ENCODE measurements at regions not wholly inside any gene's neighbourhood (a gene's known extent, or its start where the extent isn't known, plus 50 kb on each side); places are given as distances from the start of the nearest gene placed in this dataset.
"Not testable (repeated sequence)": the region's sequence is repeated elsewhere in the genome, so short reads cannot be mapped to it uniquely, and the experiment has no call there.

DNA sequence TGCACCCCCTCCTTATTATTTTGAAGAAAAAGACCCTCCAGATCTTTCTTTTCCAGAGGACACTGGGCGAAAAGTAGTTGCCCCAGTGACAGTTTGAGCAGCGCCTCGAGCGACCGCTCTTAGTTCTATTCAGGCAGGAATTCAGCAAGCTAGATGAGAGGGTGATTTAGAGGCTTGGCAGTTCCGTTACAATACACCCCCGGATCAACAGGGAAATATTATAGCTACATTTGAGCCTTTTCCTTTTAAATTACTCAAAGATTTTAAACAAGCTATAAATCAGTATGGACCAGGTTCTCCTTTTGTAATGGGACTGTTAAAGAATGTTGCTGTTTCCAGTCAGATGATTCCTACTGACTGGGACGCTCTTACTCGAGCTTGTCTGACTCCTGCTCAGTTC, 99.2 kb upstream of the EIF5 start:
- H3K27ac ChIP-seq (ENCODE audit: low read length); H3K4me3 ChIP-seq (ENCODE audit: low read length); H3K36me3 ChIP-seq (ENCODE audit: insufficient read depth, low read depth, low read length); H3K9ac ChIP-seq (ENCODE audit: low read depth, low read length); H3K27me3 ChIP-seq (ENCODE audit: insufficient read depth, low read length); H3K4me1 ChIP-seq (ENCODE audit: insufficient read depth, low read length): not testable (repeated sequence)
- H3K9me3 ChIP-seq (ENCODE audit: insufficient read depth, low read depth, low read length): peaks cover 17% of the 10 kb centered on the region

DNA sequence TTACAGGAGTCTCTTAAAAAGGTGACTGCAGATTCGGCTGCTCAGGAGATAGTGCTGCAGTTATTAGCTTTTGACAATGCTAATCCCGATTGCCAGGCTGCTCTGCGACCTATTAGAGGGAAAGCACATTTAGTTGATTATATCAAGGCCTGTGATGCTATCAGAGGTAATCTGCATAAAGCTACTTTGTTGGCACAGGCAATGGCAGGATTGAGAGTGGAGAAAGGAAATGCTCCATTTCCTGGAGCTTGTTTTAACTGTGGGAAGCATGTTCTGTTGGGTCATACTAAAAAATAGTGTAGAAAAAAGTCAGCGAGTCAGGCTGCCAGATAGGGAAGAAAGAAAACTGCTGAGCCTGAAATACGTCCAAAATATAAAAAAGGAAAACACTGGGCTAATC, 98.5 kb upstream of the EIF5 start:
- not testable (repeated sequence) for H3K27me3 ChIP-seq (ENCODE audit: insufficient read depth, low read length); H3K9ac ChIP-seq (ENCODE audit: low read depth, low read length); H3K27ac ChIP-seq (ENCODE audit: low read length); H3K36me3 ChIP-seq (ENCODE audit: insufficient read depth, low read depth, low read length); H3K4me1 ChIP-seq (ENCODE audit: insufficient read depth, low read length); H3K4me3 ChIP-seq (ENCODE audit: low read length)
- peaks cover 19% of the 10 kb centered on the region for H3K9me3 ChIP-seq (ENCODE audit: insufficient read depth, low read depth, low read length)

DNA sequence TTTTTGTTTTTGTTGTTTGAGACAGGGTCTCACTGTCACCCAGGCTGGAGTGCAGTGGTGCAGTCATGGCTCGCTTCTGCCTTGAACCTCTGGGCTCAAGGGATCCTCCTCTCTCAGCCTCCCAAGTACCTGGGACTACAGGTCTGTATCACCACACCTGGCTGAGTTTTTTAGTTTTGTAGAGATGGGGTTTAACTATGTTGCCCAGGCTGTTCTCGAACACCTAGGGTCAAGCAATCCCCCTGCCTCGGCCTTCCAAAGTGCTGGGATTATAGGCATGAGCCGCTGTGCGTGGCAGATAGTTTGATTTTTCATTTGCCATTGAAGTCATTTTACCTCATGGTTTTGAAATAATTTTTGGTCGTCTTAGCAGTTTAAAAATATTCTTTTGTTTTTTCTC, 94.3 kb upstream of the EIF5 start:
- peaks cover 19% of the 10 kb centered on the region for H3K9me3 ChIP-seq (ENCODE audit: insufficient read depth, low read depth, low read length)
- H3K36me3 ChIP-seq (ENCODE audit: insufficient read depth, low read depth, low read length): no peaks in the 10 kb centered on the region
- H3K4me3 ChIP-seq (ENCODE audit: low read length): no peak overlapping the region
- no peak overlapping the region for H3K27ac ChIP-seq (ENCODE audit: low read length)
- H3K9ac ChIP-seq (ENCODE audit: low read depth, low read length): no peak overlapping the region
- no peaks in the 10 kb centered on the region for H3K27me3 ChIP-seq (ENCODE audit: insufficient read depth, low read length)
- no peaks in the 10 kb centered on the region for H3K4me1 ChIP-seq (ENCODE audit: insufficient read depth, low read length)

DNA sequence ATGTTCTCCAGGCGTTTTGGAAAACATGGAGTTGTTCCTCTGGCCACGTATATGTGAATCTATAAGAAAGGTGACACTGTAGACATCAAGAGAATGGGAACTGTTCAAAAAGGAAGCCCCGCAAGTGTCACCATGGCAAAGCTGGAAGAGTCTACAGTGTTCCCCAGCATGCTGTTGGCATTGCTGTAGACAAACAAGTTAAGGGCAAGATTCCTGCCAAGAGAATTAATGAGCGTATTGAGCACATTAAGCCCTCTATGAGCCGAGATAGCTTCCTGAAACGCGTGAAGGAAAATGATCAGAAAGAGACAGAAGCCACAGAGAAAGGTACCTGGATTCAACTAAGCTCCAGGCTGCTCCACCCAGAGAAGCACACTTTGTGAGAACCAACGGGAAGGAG, 92.5 kb upstream of the EIF5 start:
- Histone ChIP-seq H3K9ac (ENCODE audit: low read depth, low read length) (no peak overlapping the region), H3K27ac (ENCODE audit: low read length) (no peak overlapping the region), H3K27me3 (ENCODE audit: insufficient read depth, low read length) (no peaks in the 10 kb centered on the region), H3K4me1 (ENCODE audit: insufficient read depth, low read length) (no peaks in the 10 kb centered on the region), H3K36me3 (ENCODE audit: insufficient read depth, low read depth, low read length) (no peaks in the 10 kb centered on the region), H3K4me3 (ENCODE audit: low read length) (no peak overlapping the region), H3K9me3 (ENCODE audit: insufficient read depth, low read depth, low read length) (peaks cover 19% of the 10 kb centered on the region)

DNA sequence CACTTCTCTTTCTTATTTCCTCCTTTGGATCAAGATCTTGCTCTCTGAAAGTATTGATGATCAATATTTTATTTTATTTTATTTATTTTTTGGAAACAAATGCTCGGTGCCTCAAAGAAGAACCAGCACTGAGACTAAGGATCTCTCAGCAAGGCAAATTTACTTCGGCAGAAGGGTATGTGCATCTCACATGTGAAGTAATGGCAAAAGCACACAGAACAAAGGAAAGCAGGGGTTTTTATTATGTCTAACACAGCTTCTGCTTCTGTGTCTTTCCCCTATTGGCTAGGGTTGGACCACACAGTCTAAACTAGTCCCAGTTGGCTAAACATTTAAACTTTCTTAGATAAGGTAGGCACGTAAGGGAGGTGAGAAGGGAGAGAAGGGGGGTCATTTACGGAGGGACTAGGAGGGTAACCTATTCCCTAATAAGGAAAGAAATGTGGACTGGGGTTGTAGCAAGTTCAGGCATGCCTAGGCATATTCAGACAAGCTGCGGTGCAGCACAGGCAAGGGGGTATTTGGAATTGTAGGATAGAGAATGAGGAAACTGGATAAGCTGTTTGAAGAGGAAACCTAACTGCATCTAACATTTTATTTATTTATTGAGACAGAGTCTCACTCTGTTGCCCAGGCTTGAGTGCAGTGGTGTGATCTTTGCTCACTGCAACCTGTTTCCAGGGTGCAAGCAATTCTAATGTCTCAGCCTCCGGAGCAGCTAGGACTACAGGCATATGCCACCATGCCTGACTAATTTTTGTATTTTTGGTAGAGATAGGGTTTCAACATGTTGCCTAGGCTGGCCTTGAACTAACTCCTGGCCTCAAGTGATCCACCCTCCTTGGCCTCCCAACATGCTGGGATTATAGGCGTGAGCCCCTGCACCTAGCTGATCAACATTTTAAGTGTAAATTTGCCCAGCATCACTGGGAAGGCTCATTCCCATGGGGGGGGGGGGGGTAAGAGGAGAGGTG, 90.0 kb upstream of the EIF5 start:
- H3K4me1 ChIP-seq (ENCODE audit: insufficient read depth, low read length): no peaks in the 10 kb centered on the region
- H3K36me3 ChIP-seq (ENCODE audit: insufficient read depth, low read depth, low read length): no peaks in the 10 kb centered on the region
- no peak overlapping the region for H3K9ac ChIP-seq (ENCODE audit: low read depth, low read length)
- H3K4me3 ChIP-seq (ENCODE audit: low read length): no peak overlapping the region
- H3K27me3 ChIP-seq (ENCODE audit: insufficient read depth, low read length): no peaks in the 10 kb centered on the region
- peaks cover 10% of the 10 kb centered on the region for H3K9me3 ChIP-seq (ENCODE audit: insufficient read depth, low read depth, low read length)
- H3K27ac ChIP-seq (ENCODE audit: low read length): no peak overlapping the region

DNA sequence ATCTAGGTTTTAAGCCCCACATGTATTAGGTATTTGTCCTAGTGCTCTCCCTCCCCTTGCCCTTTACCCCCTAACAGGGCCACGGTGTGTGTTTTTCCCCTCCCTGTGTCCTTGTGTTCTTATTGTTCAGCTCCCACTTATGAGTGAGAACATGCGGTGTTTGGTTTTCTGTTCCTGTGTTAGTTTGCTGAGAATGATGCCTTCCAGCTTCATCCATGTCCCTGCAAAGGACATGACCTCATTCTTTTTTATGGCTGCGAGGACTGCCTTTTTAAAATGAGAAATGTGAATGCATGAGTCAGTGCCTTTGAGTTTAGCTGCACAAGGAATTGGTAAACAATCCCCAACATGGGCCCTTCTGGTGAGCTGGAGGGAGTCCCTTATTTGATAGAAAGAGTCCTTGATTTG, 88.4 kb upstream of the EIF5 start:
- H3K4me3 ChIP-seq (ENCODE audit: low read length); H3K4me1 ChIP-seq (ENCODE audit: insufficient read depth, low read length); H3K9me3 ChIP-seq (ENCODE audit: insufficient read depth, low read depth, low read length); H3K27ac ChIP-seq (ENCODE audit: low read length); H3K9ac ChIP-seq (ENCODE audit: low read depth, low read length); H3K27me3 ChIP-seq (ENCODE audit: insufficient read depth, low read length); H3K36me3 ChIP-seq (ENCODE audit: insufficient read depth, low read depth, low read length): not testable (repeated sequence)

DNA sequence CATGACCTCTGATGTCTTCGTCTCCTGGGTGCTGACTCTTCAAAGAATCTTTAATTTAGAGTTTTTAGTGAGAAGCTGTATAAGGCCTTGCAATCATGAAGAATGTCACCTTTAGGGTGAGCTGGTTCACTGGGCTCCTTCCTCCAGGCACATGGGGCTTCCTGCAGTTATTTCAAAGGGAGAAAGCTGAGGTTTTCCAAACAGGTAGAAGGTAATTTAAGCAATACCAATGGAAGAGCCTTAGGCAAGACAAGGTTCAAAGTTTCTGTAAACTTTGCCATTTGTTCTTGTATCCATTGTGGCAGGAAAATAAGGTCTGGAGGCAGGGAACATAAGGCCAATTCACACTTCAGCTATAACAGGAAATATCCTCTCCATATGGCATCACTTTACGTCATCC, 88.0 kb upstream of the EIF5 start:
- Histone ChIP-seq H3K27me3 (ENCODE audit: insufficient read depth, low read length) (no peaks in the 10 kb centered on the region), H3K27ac (ENCODE audit: low read length) (no peak overlapping the region), H3K9ac (ENCODE audit: low read depth, low read length) (no peak overlapping the region), H3K4me1 (ENCODE audit: insufficient read depth, low read length) (no peaks in the 10 kb centered on the region), H3K4me3 (ENCODE audit: low read length) (no peak overlapping the region), H3K36me3 (ENCODE audit: insufficient read depth, low read depth, low read length) (no peaks in the 10 kb centered on the region), H3K9me3 (ENCODE audit: insufficient read depth, low read depth, low read length) (no peaks in the 10 kb centered on the region; the same call in none of the 2 replicates)

DNA sequence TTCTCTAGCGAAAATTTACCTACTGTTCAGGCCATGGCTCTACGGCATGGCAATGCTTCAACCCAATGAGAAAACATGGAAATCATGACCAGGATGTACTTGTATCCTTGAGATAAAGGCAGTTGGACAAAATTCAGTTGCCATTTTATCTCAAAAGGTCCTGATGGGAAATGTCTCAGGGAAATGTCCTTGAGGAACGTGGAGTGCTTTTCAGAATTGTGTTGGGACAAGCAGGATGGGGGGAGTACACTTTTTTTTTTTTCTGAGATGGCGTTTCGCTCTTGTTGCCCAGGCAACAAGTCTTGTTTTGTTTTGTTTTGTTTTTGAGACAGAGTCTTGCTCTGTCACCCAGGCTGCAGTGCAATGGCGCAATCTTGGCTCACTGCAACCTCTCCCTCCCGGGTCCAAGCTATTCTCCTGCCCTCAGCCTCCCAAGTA, 86.8 kb upstream of the EIF5 start:
- Histone ChIP-seq H3K9me3 (ENCODE audit: insufficient read depth, low read depth, low read length) (no peaks in the 10 kb centered on the region; the same call in 1 of the 2 replicates), H3K4me3 (ENCODE audit: low read length) (no peak overlapping the region), H3K36me3 (ENCODE audit: insufficient read depth, low read depth, low read length) (no peaks in the 10 kb centered on the region), H3K27ac (ENCODE audit: low read length) (no peak overlapping the region), H3K9ac (ENCODE audit: low read depth, low read length) (no peak overlapping the region), H3K4me1 (ENCODE audit: insufficient read depth, low read length) (no peaks in the 10 kb centered on the region), H3K27me3 (ENCODE audit: insufficient read depth, low read length) (no peaks in the 10 kb centered on the region)

DNA sequence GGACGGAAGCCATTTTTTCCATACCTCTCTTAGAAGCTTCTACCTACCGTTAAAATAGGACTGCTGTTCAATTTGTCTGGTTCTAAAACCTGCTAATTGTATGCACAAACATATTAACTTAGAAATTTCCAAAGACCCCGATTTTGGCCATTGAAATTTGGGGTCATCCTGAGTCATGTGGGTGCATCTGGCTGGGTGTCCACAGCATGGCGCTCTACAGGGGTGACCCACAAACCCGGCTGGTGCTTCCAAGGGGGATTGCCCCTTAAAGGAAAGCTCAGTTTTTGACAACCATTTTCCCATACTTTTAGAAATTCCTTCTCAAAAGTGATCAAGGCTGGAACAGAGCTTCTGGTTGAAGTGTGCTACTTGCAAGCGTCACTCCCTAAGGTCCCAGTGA, 83.9 kb upstream of the EIF5 start:
- H3K9me3 ChIP-seq (ENCODE audit: insufficient read depth, low read depth, low read length): no peaks in the 10 kb centered on the region
- H3K4me3 ChIP-seq (ENCODE audit: low read length): no peak overlapping the region
- no peaks in the 10 kb centered on the region for H3K36me3 ChIP-seq (ENCODE audit: insufficient read depth, low read depth, low read length)
- H3K9ac ChIP-seq (ENCODE audit: low read depth, low read length): no peak overlapping the region
- no peaks in the 10 kb centered on the region for H3K27me3 ChIP-seq (ENCODE audit: insufficient read depth, low read length)
- no peak overlapping the region for H3K27ac ChIP-seq (ENCODE audit: low read length)
- H3K4me1 ChIP-seq (ENCODE audit: insufficient read depth, low read length): no peaks in the 10 kb centered on the region

DNA sequence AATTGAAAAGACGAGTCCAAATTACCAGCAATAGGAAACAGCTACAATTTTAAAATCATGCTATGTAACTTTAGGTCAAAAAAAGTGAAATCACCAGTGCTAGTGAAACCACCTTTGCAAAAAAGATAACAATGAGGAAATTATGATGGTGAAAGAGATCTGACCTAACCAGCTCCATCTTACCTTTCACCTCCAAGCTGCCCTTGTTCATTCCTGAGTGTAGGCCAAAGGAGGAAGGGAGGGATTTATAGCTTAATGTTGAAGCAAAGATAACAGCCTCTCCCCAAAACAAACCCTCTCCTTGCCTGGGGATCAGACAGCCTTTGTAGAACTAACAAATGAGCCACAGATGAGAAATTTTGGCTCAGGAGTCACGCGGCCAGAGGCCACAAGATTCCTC, 83.2 kb upstream of the EIF5 start:
- no peaks in the 10 kb centered on the region for H3K36me3 ChIP-seq (ENCODE audit: insufficient read depth, low read depth, low read length)
- H3K4me1 ChIP-seq (ENCODE audit: insufficient read depth, low read length): no peaks in the 10 kb centered on the region
- no peak overlapping the region for H3K27ac ChIP-seq (ENCODE audit: low read length)
- H3K9me3 ChIP-seq (ENCODE audit: insufficient read depth, low read depth, low read length): no peaks in the 10 kb centered on the region
- no peak overlapping the region for H3K9ac ChIP-seq (ENCODE audit: low read depth, low read length)
- no peaks in the 10 kb centered on the region for H3K27me3 ChIP-seq (ENCODE audit: insufficient read depth, low read length)
- H3K4me3 ChIP-seq (ENCODE audit: low read length): no peak overlapping the region

DNA sequence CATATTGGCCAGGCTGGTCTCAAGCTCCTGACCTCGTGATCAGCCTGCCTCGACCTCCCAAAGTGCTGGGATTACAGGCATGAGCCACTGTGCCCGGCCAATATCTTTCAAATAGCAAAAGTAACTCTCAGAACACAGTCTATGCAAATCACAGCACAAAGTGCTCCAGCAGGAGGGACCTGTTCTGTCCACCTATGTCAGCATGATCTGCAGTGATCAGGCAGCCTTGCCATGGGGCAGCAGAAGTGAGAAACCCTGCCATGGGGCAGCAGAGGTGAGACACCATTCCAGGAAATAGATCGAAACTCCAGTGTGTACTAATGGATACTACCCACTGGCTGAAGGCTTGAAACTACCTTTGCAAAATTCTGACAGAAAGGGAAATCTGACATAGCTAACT, 78.5 kb upstream of the EIF5 start:
- no peak overlapping the region for H3K9ac ChIP-seq (ENCODE audit: low read depth, low read length)
- peaks cover 2% of the 10 kb centered on the region; the same call in 1 of the 2 replicates for H3K4me1 ChIP-seq (ENCODE audit: insufficient read depth, low read length)
- H3K27ac ChIP-seq (ENCODE audit: low read length): no peak overlapping the region
- no peaks in the 10 kb centered on the region for H3K36me3 ChIP-seq (ENCODE audit: insufficient read depth, low read depth, low read length)
- no peak overlapping the region for H3K4me3 ChIP-seq (ENCODE audit: low read length)
- H3K9me3 ChIP-seq (ENCODE audit: insufficient read depth, low read depth, low read length): no peaks in the 10 kb centered on the region
- no peaks in the 10 kb centered on the region for H3K27me3 ChIP-seq (ENCODE audit: insufficient read depth, low read length)

DNA sequence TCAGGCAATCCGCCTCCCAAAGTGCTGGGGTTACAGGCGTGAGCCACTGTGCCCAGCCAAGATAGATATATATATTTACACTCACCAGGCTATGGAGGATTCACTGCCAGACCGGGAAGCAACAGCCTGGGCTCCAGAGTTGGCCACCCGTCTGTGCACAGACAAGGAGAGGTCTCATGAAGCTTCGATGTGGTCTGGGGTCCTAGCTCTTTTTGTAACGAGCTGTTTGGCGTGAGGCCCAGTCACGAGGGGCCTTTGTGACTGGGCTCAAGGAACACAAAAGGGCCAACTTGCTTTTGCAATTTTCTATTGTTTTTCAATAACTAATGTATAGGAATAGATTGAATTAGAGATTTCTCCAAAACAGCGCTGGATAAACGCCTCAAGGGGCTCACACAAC, 77.6 kb upstream of the EIF5 start:
- Histone ChIP-seq H3K4me3 (ENCODE audit: low read length) (no peak overlapping the region), H3K27ac (ENCODE audit: low read length) (no peak overlapping the region), H3K36me3 (ENCODE audit: insufficient read depth, low read depth, low read length) (no peaks in the 10 kb centered on the region), H3K9me3 (ENCODE audit: insufficient read depth, low read depth, low read length) (no peaks in the 10 kb centered on the region), H3K9ac (ENCODE audit: low read depth, low read length) (no peak overlapping the region), H3K4me1 (ENCODE audit: insufficient read depth, low read length) (peaks cover 3% of the 10 kb centered on the region; the same call in 1 of the 2 replicates), H3K27me3 (ENCODE audit: insufficient read depth, low read length) (no peaks in the 10 kb centered on the region)

Measured in iPS-20b (cell line).